Psoas muscle (tissue), 7 donors: ENCODE measurements at regions not wholly inside any gene's neighbourhood (a gene's known extent, or its start where the extent isn't known, plus 50 kb on each side); places are given as distances from the start of the nearest gene placed in this dataset.

Experiments used
- ATAC-seq, 4 donors: fragments of 200-7000 bp; cut with Tn5 transposase; one replicate each; pipeline ENCODE4 v1.9.1; 2020; ENCODE audit warnings: moderate library complexity in 3 of 4, mild to moderate bottlenecking in 2 of 4
- DNase-seq, 2 donors: peaks; one replicate each; pipeline ENCODE4 v3.0.0-alpha.2; 2020
- H3K27ac ChIP-seq: fragments of 200-600 bp; one replicate; pipeline ENCODE4 v1.8.0; 2022
- H3K27me3 ChIP-seq, 3 donors: fragments of 200-600 bp in 1 of 3; one replicate each; pipeline versions ENCODE4 v1.6.1 to v1.8.0; 2013 to 2022; ENCODE audit warnings: low read length in 2 of 3, mild to moderate bottlenecking in 2 of 3, moderate library complexity in 1 of 3; ENCODE audit not compliant: insufficient read depth in 3 of 3
- H3K36me3 ChIP-seq, 2 donors: fragments of 200-600 bp in 1 of 2; one replicate each; pipeline versions ENCODE4 v1.6.1 to v1.8.0; 2013 to 2022; ENCODE audit warnings: low read depth in 1 of 2, mild to moderate bottlenecking in 1 of 2, moderate library complexity in 1 of 2; ENCODE audit not compliant: insufficient read depth in 1 of 2
- H3K4me1 ChIP-seq: fragments of 200-600 bp; one replicate; pipeline ENCODE4 v1.8.0; 2022
- H3K4me3 ChIP-seq: fragments of 200-600 bp; one replicate; pipeline ENCODE4 v1.8.0; 2022; ENCODE audit warnings: mild to moderate bottlenecking
- H3K9me3 ChIP-seq: fragments of 200-600 bp; one replicate; pipeline ENCODE4 v1.8.0; 2022
- WGBS, 3 donors: extraction: QIAGEN DNeasy Blood & Tissue Kit; methylation state at CpG; one replicate each; pipeline versions ENCODE4 v1.1.6 to v1.1.7; 2013; 5-methylcytosine and 5-hydroxymethylcytosine counted together
- intact Hi-C, 2 donors: fragments of 100-400 bp; cut with DNase I; formaldehyde crosslinking; loops; one replicate each; pipeline versions ENCODE4 v1.11.0 to v1.14.2; 2022
- TF ChIP-seq, protein P1 (sequence below): fragments of 200-600 bp; IDR thresholded peaks from one replicate; pipeline ENCODE4 v1.8.0; 2022; ENCODE audit warnings: antibody characterized with exemption
- donor health status: healthy with polysubstance abuse.
- donor health status: DM: no; HTN: no; CAD: no; lungs with moderate emphysema.
- donor health status: Bipolar disorder and iron deficiency.
- donor health status: healthy.
- donor health status: DM: yes; HTN: yes; CAD: no.
- donor health status: DM: no; HTN: no; CAD: no.
- donor health status: DM: yes; HTN: yes; CAD: no.

DNA sequence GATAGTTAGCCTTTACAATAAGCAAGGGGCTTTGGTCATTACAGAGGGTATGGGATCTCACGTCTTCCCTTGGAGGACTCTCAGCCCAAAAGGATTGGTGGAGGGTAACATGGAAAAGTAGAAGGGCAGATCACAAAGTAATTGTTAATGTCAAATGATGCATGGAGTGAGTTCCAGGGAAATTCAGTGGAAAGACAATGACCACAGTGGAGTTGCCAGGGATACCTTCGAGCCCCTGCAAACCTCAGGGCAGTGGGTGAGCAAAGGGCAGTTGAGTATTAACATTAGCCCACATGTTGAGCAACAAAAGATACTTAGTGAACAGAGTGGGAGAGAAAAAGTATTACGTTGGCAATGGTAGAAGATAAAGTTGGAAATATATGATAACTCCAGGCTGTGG lies 593.4 kb upstream of the NR2F2 start:
- Histone ChIP-seq H3K4me1 (no peaks in the 10 kb centered on the region), H3K36me3 (no peaks in the 10 kb centered on the region), H3K9me3 (no peaks in the 10 kb centered on the region), H3K4me3 (no peak overlapping the region), H3K27me3 (no peaks in the 10 kb centered on the region), H3K27ac (no peak overlapping the region)
- TF ChIP-seq, protein P1, sequence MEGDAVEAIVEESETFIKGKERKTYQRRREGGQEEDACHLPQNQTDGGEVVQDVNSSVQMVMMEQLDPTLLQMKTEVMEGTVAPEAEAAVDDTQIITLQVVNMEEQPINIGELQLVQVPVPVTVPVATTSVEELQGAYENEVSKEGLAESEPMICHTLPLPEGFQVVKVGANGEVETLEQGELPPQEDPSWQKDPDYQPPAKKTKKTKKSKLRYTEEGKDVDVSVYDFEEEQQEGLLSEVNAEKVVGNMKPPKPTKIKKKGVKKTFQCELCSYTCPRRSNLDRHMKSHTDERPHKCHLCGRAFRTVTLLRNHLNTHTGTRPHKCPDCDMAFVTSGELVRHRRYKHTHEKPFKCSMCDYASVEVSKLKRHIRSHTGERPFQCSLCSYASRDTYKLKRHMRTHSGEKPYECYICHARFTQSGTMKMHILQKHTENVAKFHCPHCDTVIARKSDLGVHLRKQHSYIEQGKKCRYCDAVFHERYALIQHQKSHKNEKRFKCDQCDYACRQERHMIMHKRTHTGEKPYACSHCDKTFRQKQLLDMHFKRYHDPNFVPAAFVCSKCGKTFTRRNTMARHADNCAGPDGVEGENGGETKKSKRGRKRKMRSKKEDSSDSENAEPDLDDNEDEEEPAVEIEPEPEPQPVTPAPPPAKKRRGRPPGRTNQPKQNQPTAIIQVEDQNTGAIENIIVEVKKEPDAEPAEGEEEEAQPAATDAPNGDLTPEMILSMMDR: no peak
- intact Hi-C loops: no loop called here
- ATAC-seq (no peak), DNase-seq (no peak)
- 83 to 91% (median 89%) methylated on average over 3 of the region's 3 CpGs for WGBS, 3 donors

DNA sequence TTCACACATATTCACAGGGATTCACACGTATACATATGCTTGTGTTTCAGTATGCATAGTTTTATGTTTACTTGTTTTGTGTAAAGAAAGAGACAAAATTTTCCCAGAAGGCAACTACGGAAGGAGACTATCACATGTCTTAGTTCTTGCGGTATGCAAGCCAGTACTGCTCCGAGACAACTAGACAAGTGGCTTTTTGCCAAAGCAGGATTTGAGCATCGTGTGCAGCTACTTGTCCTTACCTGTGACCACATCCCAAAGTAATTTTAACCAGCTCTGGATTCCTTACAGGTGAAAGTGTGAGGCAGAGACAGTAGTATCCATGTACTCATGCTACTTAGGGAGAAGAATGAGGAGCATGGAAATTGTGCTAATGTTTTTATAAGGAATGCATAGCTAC lies 591.4 kb upstream of the NR2F2 start:
- intact Hi-C loops: no loop called here
- no peak overlapping the region for H3K4me3 ChIP-seq
- no peak overlapping the region for H3K27ac ChIP-seq
- DNase-seq (no peak), ATAC-seq (no peak)
- no peaks in the 10 kb centered on the region for H3K9me3 ChIP-seq
- H3K36me3 ChIP-seq: no peaks in the 10 kb centered on the region
- TF ChIP-seq, protein P1: no peak
- H3K27me3 ChIP-seq: no peaks in the 10 kb centered on the region
- no peaks in the 10 kb centered on the region for H3K4me1 ChIP-seq
- 52 to 55% (median 53%) methylated on average over 5 of the region's 5 CpGs for WGBS, 3 donors

DNA sequence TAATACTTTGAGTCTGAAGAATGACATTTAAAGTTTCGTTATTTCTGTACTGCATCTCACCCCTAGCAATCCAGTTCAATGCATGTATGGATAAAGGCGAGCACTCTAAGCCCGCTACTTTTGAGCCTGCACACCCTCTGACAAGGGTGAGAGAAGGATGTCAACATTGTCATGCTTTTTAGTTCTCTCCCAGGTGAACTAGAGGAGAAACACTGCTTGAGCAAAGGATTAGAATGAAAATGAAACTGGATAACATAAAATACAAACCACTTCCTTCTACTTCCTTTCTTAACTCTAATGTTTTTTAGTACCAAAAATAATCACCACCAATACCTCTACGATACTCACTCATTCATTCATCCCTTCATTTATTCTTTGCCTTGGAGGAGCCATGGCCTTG lies 588.7 kb upstream of the NR2F2 start:
- no peak for ATAC-seq
- TF ChIP-seq, protein P1: no peak
- intact Hi-C loops: no loop called here
- no peaks in the 10 kb centered on the region for H3K9me3 ChIP-seq
- no peak overlapping the region for H3K27ac ChIP-seq
- H3K4me3 ChIP-seq: no peak overlapping the region
- H3K36me3 ChIP-seq: no peaks in the 10 kb centered on the region
- H3K4me1 ChIP-seq: no peaks in the 10 kb centered on the region
- DNase-seq: no peak
- 90 to 94% (median 94%) methylated on average over 4 of the region's 4 CpGs for WGBS, 3 donors
- no peaks in the 10 kb centered on the region for H3K27me3 ChIP-seq

DNA sequence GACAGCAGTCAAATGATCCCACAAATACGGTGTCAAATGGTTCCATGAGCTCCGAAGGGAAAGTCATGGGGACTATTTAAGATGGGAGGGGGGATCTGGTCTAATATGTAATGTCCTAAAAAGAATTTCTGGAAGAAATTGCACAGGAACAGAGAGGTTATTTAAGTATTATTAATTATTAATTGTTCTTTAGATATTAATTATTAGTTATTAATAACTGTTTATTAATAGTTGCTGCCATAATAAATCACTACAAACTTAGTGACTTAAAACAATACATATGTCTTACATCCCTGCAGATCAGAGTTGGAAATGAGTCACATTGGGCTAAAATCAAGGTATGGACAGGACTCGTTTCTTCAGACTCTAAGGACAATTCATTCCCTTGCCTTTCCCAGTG lies 588.2 kb upstream of the NR2F2 start:
- Histone ChIP-seq H3K4me3 (no peak overlapping the region), H3K36me3 (no peaks in the 10 kb centered on the region), H3K27ac (no peak overlapping the region), H3K9me3 (no peaks in the 10 kb centered on the region), H3K4me1 (no peaks in the 10 kb centered on the region), H3K27me3 (no peaks in the 10 kb centered on the region)
- ATAC-seq (no peak), DNase-seq (no peak)
- intact Hi-C loops: no loop called here
- 88 to 95% (median 89%) methylated on average over 3 of the region's 3 CpGs for WGBS, 3 donors
- TF ChIP-seq, protein P1: no peak

DNA sequence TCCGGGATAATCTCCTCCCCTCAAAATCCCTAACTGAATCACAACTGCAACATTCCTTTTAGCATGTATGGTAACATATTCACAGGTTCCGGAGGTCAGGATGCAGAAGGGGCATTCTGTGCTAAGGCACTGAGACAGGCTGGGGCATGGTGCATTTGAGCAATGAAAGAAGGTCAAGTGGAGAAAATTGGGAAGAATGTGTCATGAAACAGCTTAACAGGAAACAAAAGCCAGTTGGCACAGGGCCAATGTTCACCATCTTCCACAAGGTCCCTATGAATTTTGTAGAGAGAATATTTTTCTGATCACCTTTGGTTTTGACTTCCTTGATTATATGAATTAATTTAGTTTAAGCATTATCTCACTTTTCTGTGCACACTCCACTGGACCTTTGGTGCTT lies 587.7 kb upstream of the NR2F2 start:
- intact Hi-C loops: no loop called here
- no peaks in the 10 kb centered on the region for H3K9me3 ChIP-seq
- ATAC-seq (no peak), DNase-seq (no peak)
- TF ChIP-seq, protein P1: no peak
- no peaks in the 10 kb centered on the region for H3K4me1 ChIP-seq
- H3K36me3 ChIP-seq: no peaks in the 10 kb centered on the region
- H3K27me3 ChIP-seq: no peaks in the 10 kb centered on the region
- H3K27ac ChIP-seq: no peak overlapping the region
- no peak overlapping the region for H3K4me3 ChIP-seq
- 63 to 88% (median 79%) methylated on average over 2 of the region's 2 CpGs for WGBS, 3 donors
